ENCODE measurements at regions not wholly inside any gene's neighbourhood (a gene's known extent, or its start where the extent isn't known, plus 50 kb on each side); places are given as distances from the start of the nearest gene placed in this dataset.

GRCh38 chr12:92561543-92561899, 141.3 kb upstream of the PLEKHG7 start:
- CTCF ChIA-PET = no interaction called here
- no peak overlapping the region for H2AFZ ChIP-seq
- intact Hi-C loops (cut with micrococcal nuclease; ENCODE audit: unreplicated experiment) = no loop called here
- no peak overlapping the region for H3K4me2 ChIP-seq
- no peak overlapping the region for H3K4me3 ChIP-seq
- no peaks in the 10 kb centered on the region for H3K27me3 ChIP-seq (ENCODE audit: insufficient read depth, low read depth)
- no peaks in the 10 kb centered on the region for H3K9me2 ChIP-seq (ENCODE audit: insufficient read depth)
- TF ChIP-seq EZH2 (IDR thresholded peaks at IDR 0.05; ENCODE audit: low read depth) = no peak
- TF ChIP-seq CTCF (conservative IDR thresholded peaks at IDR 0.05) = no peak
- POLR2A ChIA-PET (ENCODE audit: unreplicated experiment) = interaction anchor here (0.7 kb wide), 1 partner anchor 390 kb away, joined by 5 read pairs; no protein-coding TSS in a partner anchor
- no peak for DNase-seq
- no peaks in the 10 kb centered on the region for H3F3A ChIP-seq (ENCODE audit: insufficient read depth, low read depth)
- no peak overlapping the region for H3K27ac ChIP-seq
- no peaks in the 10 kb centered on the region; the same call in 1 of the 2 replicates for H3K36me3 ChIP-seq (ENCODE audit: low read depth)
- no peaks in the 10 kb centered on the region for H3K79me2 ChIP-seq (ENCODE audit: low read depth)
- no peaks in the 10 kb centered on the region for H3K4me1 ChIP-seq (replicated peaks; ENCODE audit: insufficient read depth)
- no peaks in the 10 kb centered on the region for H4K20me1 ChIP-seq (ENCODE audit: insufficient read depth)
- H3K9me3 ChIP-seq (ENCODE audit: insufficient read depth, low read depth) = 0 out of 2 replicates have a peak, but pooled peaks cover 4% of the 10 kb centered on the region
- no TSS peak for BruUV-seq (replicated peaks)

GRCh38 chr12:92560713-92561542, 141.9 kb upstream of the PLEKHG7 start:
- no peak for DNase-seq
- ChIA-PET POLR2A (ENCODE audit: unreplicated experiment) (interaction anchor here (0.7 kb wide), 2 partner anchors 389 to 418 kb away, joined by 4 to 5 read pairs; no protein-coding TSS in a partner anchor), CTCF (no interaction called here)
- H3K4me3 ChIP-seq = no peak overlapping the region
- TF ChIP-seq EZH2 (IDR thresholded peaks at IDR 0.05; ENCODE audit: low read depth) = no peak
- no peak for TF ChIP-seq CTCF (conservative IDR thresholded peaks at IDR 0.05)
- H3F3A ChIP-seq (ENCODE audit: insufficient read depth, low read depth) = no peaks in the 10 kb centered on the region
- H3K9me3 ChIP-seq (ENCODE audit: insufficient read depth, low read depth) = 0 out of 2 replicates have a peak, but pooled peaks cover 4% of the 10 kb centered on the region
- intact Hi-C loops (cut with micrococcal nuclease; ENCODE audit: unreplicated experiment) = no loop called here
- no peaks in the 10 kb centered on the region for H3K9me2 ChIP-seq (ENCODE audit: insufficient read depth)
- no peaks in the 10 kb centered on the region; the same call in 1 of the 2 replicates for H3K36me3 ChIP-seq (ENCODE audit: low read depth)
- H4K20me1 ChIP-seq (ENCODE audit: insufficient read depth) = no peaks in the 10 kb centered on the region
- H3K79me2 ChIP-seq (ENCODE audit: low read depth) = no peaks in the 10 kb centered on the region
- no peaks in the 10 kb centered on the region for H3K4me1 ChIP-seq (replicated peaks; ENCODE audit: insufficient read depth)
- H3K27me3 ChIP-seq (ENCODE audit: insufficient read depth, low read depth) = no peaks in the 10 kb centered on the region
- H3K4me2 ChIP-seq = no peak overlapping the region
- H2AFZ ChIP-seq = no peak overlapping the region
- BruUV-seq (replicated peaks) = no TSS peak
- H3K27ac ChIP-seq = no peak overlapping the region

GRCh38 chr12:92558806-92559205, 144.0 kb upstream of the PLEKHG7 start:
- no peaks in the 10 kb centered on the region for H3F3A ChIP-seq (ENCODE audit: insufficient read depth, low read depth)
- no peaks in the 10 kb centered on the region for H3K27me3 ChIP-seq (ENCODE audit: insufficient read depth, low read depth)
- no peaks in the 10 kb centered on the region; the same call in 1 of the 2 replicates for H3K36me3 ChIP-seq (ENCODE audit: low read depth)
- no TSS peak for BruUV-seq (replicated peaks)
- no peak overlapping the region for H3K27ac ChIP-seq
- TF ChIP-seq EZH2 (IDR thresholded peaks at IDR 0.05; ENCODE audit: low read depth) (no peak), CTCF (conservative IDR thresholded peaks at IDR 0.05) (no peak)
- no peaks in the 10 kb centered on the region for H3K79me2 ChIP-seq (ENCODE audit: low read depth)
- no peaks in the 10 kb centered on the region for H4K20me1 ChIP-seq (ENCODE audit: insufficient read depth)
- H3K4me3 ChIP-seq = no peak overlapping the region
- CTCF ChIA-PET = no interaction called here
- H3K9me2 ChIP-seq (ENCODE audit: insufficient read depth) = no peaks in the 10 kb centered on the region
- H3K4me2 ChIP-seq = no peak overlapping the region
- 0 out of 2 replicates have a peak overlapping the region, but pooled peaks have one; percentile 48 for H2AFZ ChIP-seq
- no peaks in the 10 kb centered on the region for H3K4me1 ChIP-seq (replicated peaks; ENCODE audit: insufficient read depth)
- DNase-seq = no peak
- intact Hi-C loops (cut with micrococcal nuclease; ENCODE audit: unreplicated experiment) = no loop called here
- POLR2A ChIA-PET (ENCODE audit: unreplicated experiment) = interaction anchor here (0.6 kb wide), 1 partner anchor 628 kb away, joined by 5 read pairs; no protein-coding TSS in a partner anchor
- H3K9me3 ChIP-seq (ENCODE audit: insufficient read depth, low read depth) = no peaks in the 10 kb centered on the region
